ENCODE measurements at regions not wholly inside any gene's neighbourhood (a gene's known extent, or its start where the extent isn't known, plus 50 kb on each side); places are given as distances from the start of the nearest gene placed in this dataset.

GRCh38 chr13:97844151-97844550, 109.3 kb upstream of the IPO5 start:
- TF ChIP-seq POLR2AphosphoS5 (IDR thresholded peaks at IDR 0.05; ENCODE audit: low read depth, low read length) (no peak), SIN3A (IDR thresholded peaks at IDR 0.05; ENCODE audit: borderline replicate concordance, insufficient read depth, low read length) (no peak), FOXP2 (optimal IDR thresholded peaks at IDR 0.05; ENCODE audit: borderline replicate concordance, extremely low read depth, extremely low read length, insufficient read depth) (no peak)

All from PFSK-1 (cell line).